H1 (cell line): ENCODE measurements at regions not wholly inside any gene's neighbourhood (a gene's known extent, or its start where the extent isn't known, plus 50 kb on each side); places are given as distances from the start of the nearest gene placed in this dataset.

ENCODE experiments used
- CBX8 ChIP-seq: fragments of 300-800, 300-1000 bp; sonication (generic); IDR thresholded peaks from 2 replicates; pipeline ENCODE4 v1.7.1; 2016; ENCODE audit warnings: low read depth, low read length, borderline replicate concordance
- GTF2F1 ChIP-seq: IDR thresholded peaks from 2 replicates; pipeline ENCODE4 v1.6.1; 2012; ENCODE audit warnings: low read depth, low read length, improper control_type of control experiment, borderline replicate concordance
- RBBP5 ChIP-seq: IDR thresholded peaks from 2 replicates; pipeline ENCODE4 v1.7.1; 2012; ENCODE audit warnings: low read depth, mild to moderate bottlenecking, inconsistent platforms, low read length, moderate library complexity, borderline replicate concordance
- SIN3A ChIP-seq, 2 experiments: IDR thresholded peaks in 1 of 2; conservative IDR thresholded peaks in 1 of 2; 2 replicates each; pipeline ENCODE4 v1.6.1; 2011 to 2012; ENCODE audit warnings: low read length in 2 of 2, improper control_type of control experiment in 1 of 2, low read depth in 1 of 2, mild to moderate bottlenecking in 1 of 2

- TF ChIP-seq RBBP5 (no peak), SIN3A (conservative IDR thresholded peaks at IDR 0.05 in 1 of 2, IDR thresholded peaks at IDR 0.05 in 1 of 2; ENCODE audit: low read depth in 1 of 2, low read length in 2 of 2) (no peak), GTF2F1 (no peak), CBX8 (no peak)
These were observed 73.2 kb upstream of the OPCML start (continued) for GRCh38 chr11:133605482-133605881.
